SH-SY5Y (cell line): ENCODE measurements at regions not wholly inside any gene's neighbourhood (a gene's known extent, or its start where the extent isn't known, plus 50 kb on each side); places are given as distances from the start of the nearest gene placed in this dataset.

Experiments
- GATA2 ChIP-seq: IDR thresholded peaks from 2 replicates; pipeline ENCODE4 v1.6.1; 2011; ENCODE audit warnings: mild to moderate bottlenecking, low read depth, low read length
- GATA3 ChIP-seq: IDR thresholded peaks from 2 replicates; pipeline ENCODE4 v1.6.1; 2011; ENCODE audit warnings: low read depth, mild to moderate bottlenecking, low read length, moderate library complexity

DNA sequence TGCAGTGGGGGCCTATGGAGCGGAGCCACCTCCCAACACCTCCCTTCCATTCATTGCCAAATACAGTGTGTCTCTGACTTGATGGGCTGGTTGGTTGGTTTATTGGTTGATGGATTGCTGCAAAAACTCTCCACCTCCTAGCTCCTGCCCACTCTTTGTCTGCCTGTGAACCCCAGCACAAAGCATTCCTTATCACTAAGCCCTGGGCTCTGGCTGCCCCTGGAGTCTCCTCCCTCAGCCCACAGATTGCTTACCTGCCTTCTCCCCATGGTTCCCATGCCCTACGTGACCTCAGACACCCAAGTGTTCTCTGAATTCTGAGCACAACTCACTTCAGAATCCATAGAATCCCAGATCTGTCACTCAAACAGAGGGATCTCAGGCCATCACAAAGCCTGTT is 139.1 kb upstream of the TPM1 start:
- TF ChIP-seq GATA3: no peak
- TF ChIP-seq GATA2: no peak

DNA sequence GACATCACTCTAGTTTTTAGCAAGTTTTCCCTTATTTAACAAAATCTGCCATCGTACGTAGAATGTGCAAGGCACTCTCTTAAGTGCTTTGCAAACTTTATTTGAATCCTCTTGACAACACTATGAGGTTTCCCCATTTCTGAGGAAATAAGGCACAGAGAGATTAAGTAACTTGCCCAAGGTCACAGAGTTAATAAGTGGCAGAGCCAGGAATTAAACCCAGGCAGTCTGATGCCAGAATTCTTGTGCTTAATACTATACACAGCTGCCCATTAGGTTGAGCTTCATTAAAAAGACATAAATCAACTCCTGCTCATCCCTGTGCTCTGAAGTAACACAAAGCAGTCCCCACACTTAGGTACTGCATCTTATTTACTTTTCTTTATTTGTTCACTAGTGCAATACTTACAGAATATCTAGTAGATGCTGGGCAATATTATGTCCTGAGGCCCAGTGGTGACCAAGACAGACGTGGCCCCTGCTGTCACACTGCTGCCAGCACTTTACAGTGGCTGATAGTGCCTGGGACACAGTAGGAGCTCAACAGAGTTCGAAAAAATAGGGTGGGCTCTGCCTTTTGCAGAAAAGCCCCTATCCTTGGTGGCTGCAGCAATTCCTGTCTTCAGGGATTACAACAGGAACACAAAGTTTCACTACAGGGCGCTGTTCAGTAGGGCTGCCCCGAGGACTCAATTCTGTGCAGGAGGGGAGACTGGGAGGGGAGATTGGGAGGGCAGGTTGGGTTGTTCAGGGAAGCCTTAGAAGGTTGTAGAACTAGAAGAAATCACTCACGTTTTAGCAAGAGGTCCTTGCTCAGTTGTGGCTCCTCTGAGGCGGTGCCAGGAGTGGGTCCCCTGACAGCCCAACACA is 138.3 kb upstream of the TPM1 start:
- TF ChIP-seq GATA3 (no peak), GATA2 (no peak)

DNA sequence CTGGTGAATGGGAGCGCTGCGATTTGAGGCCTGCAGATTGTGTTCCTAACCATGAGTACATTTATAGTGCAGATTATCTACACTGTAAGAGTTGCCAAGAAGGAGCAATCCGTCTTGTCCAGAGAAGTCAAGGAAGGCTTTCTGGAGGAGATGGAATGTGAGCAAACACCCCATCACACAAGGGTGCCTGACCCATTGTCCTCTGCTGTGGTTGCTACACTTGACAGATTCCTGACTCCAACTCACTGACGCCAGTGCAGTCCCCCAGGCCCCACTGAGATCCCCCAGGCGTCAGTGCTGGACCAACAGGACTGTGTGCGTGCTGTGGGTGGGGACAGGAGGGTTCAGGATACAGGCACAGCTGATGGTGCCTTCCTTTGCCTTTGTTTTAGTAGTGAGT is 135.9 kb upstream of the TPM1 start:
- TF ChIP-seq GATA3 (no peak), GATA2 (no peak)

DNA sequence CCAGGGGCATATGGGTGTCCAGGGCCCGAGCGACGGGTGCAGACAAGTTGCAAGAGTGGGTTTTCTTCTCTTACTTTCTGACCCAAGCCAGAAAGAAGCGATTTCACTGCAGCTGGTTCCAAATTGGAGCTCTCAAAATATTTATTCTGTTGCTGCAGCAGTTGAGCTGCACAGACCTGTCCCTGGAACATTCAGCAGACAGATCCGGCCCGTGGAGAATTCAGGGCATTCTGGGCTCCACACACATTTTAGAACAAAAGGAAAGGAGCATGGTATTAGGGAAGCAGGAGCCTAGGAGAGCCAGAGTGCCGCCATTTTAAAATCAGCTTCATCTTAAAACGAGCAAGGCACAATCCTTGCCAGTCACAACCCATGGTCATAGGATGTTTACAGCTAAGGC is 135.3 kb upstream of the TPM1 start:
- TF ChIP-seq GATA2 (no peak), GATA3 (no peak)

DNA sequence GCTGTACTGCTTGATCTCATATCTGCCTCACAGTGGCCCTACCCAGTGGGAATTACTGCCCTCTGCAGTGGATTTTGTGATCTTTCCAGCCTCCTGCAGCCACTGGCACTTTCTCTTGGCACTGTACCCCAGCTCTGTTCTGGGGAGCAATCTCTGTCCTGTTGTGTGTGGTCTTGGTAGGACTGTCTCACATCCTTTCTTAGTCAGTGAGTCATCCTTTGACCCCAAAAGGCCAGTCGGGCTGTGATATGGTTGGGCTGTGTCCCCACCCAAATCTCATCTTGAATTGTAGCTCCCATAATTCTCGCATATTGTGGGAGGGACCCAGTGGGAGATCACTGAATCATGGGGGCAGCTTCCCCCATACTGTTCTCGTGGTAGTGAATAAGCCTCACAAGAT is 133.3 kb upstream of the TPM1 start:
- no peak for TF ChIP-seq GATA3
- TF ChIP-seq GATA2: no peak

DNA sequence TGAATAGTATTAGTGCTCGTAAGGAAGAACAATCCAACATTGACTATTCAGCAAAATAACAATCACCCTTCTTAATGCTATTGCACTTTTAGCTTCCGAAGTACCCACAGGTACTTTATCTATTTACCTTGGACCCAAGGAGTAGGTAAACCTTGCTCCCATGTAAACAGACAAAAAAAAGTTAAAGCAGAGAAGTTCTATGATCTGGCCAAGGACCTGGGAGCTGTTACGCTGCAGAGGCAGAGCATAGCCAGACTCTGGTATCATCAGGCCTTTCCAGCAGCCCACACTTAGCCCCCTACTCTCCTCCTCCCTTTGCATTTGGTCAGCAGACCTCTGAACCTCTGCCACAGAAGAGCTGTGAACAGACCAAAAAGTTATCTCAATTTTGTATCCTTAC is 130.3 kb upstream of the TPM1 start:
- TF ChIP-seq GATA3: no peak

DNA sequence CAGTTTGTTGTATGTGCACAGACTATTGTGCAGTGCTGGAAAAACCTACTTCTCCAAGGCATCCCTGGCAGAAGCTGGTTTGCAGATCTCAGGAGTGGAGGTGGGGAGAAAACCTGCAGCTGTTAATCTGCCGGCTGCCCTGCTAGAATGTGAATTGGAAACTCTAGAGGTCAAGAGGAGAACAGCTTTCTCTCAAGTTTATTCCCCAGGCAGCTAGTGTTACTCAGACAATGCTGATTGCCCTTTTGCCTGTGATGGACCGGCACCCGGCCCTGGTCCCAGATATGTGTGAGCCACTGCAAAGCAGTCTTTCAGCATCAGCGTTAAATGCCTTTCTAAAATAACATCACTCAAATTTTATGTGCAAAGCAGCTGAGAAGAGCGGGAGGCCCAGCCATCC is 129.7 kb upstream of the TPM1 start:
- no peak for TF ChIP-seq GATA2
- no peak for TF ChIP-seq GATA3

DNA sequence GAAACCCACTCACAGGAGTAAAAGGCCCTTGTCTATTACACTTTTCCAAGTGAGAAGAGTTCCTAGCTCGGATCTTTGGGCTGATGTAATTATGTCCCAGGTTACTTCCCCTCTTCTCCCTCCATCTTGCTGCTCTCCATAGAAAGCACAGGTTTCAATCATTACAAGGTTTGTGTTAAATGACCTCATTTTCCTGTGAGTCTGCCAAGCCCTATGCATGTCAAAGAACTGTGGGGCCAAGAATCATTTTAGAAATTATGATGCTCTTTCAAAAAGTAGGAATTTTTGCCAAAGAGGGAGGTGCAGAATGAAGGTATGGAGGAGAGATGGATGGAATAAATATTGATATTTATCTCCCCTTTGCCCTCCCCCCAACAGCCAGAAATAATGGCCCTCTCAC is 129.3 kb upstream of the TPM1 start:
- TF ChIP-seq GATA3 (no peak), GATA2 (no peak)

DNA sequence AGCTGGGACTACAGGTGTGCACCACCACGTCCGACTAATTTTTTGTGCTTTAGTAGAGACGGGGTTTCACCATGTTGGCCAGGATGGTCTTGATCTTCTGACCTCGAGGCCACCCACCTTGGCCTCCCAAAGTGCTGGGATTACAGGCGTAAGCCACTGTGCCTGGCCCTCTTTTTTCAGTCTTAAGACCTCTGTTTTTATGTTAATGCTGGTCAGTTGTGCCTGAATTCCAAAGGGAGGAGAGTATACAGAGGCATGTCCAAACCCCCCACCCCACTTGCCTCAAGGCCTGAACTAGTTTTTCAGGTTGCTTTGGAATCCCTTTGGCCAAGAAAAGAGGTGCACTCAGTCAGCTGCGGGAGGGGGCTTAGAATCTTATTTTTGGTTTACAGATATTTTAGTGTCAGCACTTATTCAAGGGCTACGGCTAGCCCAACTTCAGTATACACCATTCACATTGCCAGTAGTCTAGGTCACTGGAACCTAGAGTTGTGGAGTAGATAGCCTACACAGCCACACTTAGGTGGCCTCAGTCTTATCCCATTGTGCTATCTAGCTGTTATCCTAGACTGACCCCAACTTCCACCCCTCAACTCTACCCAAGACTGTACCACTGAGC is 128.0 kb upstream of the TPM1 start:
- TF ChIP-seq GATA3: no peak
- no peak for TF ChIP-seq GATA2

DNA sequence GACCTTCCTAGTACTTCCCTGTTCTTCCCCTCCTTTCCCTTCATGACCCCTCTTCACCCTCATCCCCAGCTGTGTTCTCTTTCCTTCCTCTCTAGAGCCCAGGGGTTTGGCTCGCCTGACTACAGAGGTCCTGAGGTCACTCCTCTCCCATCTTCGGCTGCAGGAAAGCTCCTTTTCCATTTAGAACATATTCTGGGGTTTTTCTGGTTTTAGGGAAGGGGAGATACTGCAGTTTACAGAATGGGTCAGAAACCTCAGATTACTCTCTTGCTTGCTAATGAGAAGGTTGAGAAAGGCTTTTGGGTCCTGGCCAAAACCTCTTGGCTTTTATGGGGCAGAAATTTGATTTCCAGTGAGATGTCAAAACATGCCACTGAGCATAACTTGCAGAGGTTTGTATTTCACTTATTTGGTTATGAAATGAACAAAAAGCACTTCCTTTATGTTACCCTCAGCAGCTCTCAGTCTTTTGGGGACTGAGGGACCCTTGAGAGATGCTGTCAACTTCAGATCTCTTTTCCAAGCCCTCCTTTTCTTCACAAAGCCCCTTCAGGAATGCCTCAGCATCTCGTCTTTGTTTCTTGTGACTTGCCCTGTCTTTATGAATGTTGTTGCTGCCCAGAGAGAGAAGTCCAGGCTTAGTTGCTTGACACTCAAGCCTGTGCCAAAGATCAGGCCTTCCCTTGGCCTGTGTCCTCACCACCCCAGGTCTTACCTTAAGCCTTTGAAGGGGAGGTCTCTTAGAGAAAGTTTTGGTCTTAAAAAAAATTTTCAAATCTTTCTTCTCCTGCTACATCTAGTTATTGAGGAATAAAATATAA is 121.7 kb upstream of the TPM1 start:
- no peak for TF ChIP-seq GATA2
- no peak for TF ChIP-seq GATA3

DNA sequence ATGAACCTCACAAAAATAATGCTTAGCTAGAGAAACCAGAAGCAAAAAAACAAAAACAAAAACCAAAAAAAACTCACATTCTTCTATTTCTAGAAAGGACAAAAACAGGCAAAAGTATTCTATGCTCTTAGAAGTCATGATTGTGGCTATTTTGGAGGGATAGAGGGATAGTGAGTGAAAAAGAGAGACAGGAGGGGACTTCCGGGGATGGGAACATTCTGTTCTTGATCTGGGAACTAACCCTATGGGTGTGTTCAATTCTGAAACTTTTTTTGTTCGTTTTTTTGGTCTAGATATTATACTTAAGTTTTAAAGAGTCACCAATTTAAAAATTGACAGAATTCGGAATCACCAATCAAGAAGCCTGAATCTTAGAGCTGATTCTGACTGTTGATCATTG is 120.0 kb upstream of the TPM1 start:
- no peak for TF ChIP-seq GATA3
- no peak for TF ChIP-seq GATA2

DNA sequence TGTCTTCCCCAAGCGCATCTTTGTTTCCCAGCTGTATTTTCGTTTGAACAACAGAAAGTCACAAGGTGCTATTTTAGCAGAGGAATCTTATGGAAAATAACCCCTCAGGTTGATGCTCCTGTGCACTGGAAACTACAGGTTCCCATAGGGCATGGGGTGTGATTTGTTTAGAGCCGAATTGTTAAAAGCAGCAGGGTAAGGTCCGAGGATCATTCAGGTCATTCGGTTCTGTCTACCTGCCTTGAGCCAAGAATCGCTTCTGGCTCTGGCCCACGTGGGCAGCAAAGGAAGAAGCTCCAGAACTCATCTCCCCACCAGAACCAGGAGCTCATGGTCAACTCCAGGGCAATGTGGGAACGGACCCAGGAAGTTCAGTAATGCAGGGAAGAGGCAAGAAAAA is 116.7 kb upstream of the TPM1 start:
- no peak for TF ChIP-seq GATA3
- no peak for TF ChIP-seq GATA2

DNA sequence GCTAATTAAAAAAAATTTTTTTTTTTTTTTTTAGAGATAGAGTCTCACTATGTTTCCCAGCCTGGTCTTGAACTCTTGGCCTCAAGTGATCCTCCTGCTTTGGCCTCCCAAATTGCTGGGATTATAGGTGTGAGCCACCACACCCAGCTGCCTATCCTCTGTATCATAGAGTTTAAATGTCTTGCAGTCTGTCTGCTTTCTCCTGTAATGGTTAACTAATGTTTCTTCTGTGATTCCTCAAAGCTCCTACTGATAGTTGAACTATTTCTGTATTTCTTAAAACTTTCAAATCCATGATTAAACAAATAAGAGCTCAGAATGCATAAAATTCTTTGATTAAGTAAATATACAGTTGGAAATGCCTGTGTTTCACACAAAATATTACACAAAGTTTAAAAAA is 115.4 kb upstream of the TPM1 start:
- no peak for TF ChIP-seq GATA2
- no peak for TF ChIP-seq GATA3

DNA sequence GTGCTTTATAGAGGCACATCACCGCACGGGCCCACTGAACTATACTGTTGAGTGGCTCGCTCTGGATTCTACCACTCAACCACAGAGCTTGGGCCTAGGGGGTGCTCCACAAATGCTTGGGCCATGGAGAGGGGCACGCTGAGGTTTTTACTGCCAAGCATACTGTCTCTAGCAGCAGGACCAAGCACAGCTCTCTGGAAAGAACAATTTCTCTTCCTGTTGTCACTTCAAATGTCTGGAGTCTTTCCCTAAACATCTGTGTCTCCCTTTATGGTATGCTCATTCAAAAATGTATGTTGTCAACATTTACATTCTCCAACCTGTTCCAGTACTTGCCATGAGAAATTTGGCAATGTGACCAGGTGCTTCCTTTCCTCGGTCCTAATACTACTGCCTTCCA is 114.7 kb upstream of the TPM1 start:
- TF ChIP-seq GATA2 (no peak), GATA3 (no peak)
